Nephron progenitor cell (in vitro differentiated cells): ENCODE measurements at regions not wholly inside any gene's neighbourhood (a gene's known extent, or its start where the extent isn't known, plus 50 kb on each side); places are given as distances from the start of the nearest gene placed in this dataset.

Experiments
- DNase-seq: peaks from one replicate; pipeline ENCODE4 v3.0.0; 2021
- H3K27ac Mint-ChIP-seq: 2 replicates; pipeline ENCODE4 v1.8.0; 2021; ENCODE audit warnings: mild to moderate bottlenecking, moderate library complexity, mixed read lengths
- H3K27me3 Mint-ChIP-seq: 2 replicates; pipeline ENCODE4 v1.8.0; 2021; ENCODE audit warnings: mild to moderate bottlenecking, low read depth, mixed read lengths; ENCODE audit not compliant: poor library complexity
- H3K36me3 Mint-ChIP-seq: 2 replicates; pipeline ENCODE4 v1.8.0; 2021; ENCODE audit warnings: low read depth, mixed read lengths
- H3K4me1 Mint-ChIP-seq: 2 replicates; pipeline ENCODE4 v1.8.0; 2021; ENCODE audit warnings: mixed read lengths
- H3K4me3 Mint-ChIP-seq: 2 replicates; pipeline ENCODE4 v1.8.0; 2021; ENCODE audit warnings: mild to moderate bottlenecking, moderate library complexity, mixed read lengths
- H3K9me3 Mint-ChIP-seq: 2 replicates; pipeline ENCODE4 v1.8.0; 2021; ENCODE audit warnings: mild to moderate bottlenecking, moderate library complexity, mixed read lengths
- TF ChIP-seq, protein P1 (sequence below): fragments of 200-600 bp; sonication (generic); IDR thresholded peaks from 2 replicates; pipeline ENCODE4 v1.5.0; 2021; ENCODE audit warnings: antibody characterized with exemption

DNA sequence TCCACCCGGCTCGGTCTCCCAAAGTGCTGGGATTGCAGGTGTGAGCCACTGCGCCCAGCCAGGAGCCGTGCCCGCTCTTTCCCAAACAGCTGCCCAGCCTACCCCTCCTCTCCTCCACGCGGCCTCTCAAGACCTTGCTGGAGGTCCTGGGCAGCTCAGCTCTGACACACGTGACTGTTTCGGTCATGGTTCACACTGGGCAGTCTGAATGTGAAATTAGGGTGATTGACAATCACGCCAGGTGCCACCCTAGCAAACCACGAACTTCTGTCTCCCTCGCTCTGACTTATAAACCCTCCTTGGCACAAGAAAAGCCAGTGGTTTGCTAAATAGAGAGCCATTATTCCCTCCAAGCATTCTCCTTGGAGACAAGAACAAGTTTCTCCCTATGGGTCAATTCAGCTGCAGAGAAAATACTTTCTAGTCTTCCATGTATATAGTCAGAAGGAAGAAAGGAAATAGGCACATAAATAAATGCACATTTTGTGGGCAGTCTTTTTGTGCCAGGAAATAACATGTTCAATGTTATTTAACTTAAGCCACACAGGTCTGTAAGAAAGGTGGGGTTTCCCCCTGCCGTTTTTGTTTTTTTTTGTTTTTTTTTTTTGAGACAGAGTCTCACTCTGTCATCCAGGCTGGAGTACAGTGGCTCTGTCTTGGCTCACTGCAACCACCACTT, 121.9 kb upstream of the MEF2A start:
- DNase-seq, result no peak
- no peak overlapping the region for H3K27ac Mint-ChIP-seq
- TF ChIP-seq, protein P1, sequence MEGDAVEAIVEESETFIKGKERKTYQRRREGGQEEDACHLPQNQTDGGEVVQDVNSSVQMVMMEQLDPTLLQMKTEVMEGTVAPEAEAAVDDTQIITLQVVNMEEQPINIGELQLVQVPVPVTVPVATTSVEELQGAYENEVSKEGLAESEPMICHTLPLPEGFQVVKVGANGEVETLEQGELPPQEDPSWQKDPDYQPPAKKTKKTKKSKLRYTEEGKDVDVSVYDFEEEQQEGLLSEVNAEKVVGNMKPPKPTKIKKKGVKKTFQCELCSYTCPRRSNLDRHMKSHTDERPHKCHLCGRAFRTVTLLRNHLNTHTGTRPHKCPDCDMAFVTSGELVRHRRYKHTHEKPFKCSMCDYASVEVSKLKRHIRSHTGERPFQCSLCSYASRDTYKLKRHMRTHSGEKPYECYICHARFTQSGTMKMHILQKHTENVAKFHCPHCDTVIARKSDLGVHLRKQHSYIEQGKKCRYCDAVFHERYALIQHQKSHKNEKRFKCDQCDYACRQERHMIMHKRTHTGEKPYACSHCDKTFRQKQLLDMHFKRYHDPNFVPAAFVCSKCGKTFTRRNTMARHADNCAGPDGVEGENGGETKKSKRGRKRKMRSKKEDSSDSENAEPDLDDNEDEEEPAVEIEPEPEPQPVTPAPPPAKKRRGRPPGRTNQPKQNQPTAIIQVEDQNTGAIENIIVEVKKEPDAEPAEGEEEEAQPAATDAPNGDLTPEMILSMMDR, result no peak
- no peak overlapping the region for H3K4me3 Mint-ChIP-seq
- no peaks in the 10 kb centered on the region for H3K36me3 Mint-ChIP-seq
- no peaks in the 10 kb centered on the region for H3K9me3 Mint-ChIP-seq
- no peaks in the 10 kb centered on the region for H3K27me3 Mint-ChIP-seq
- H3K4me1 Mint-ChIP-seq, result peaks cover 27% of the 10 kb centered on the region

DNA sequence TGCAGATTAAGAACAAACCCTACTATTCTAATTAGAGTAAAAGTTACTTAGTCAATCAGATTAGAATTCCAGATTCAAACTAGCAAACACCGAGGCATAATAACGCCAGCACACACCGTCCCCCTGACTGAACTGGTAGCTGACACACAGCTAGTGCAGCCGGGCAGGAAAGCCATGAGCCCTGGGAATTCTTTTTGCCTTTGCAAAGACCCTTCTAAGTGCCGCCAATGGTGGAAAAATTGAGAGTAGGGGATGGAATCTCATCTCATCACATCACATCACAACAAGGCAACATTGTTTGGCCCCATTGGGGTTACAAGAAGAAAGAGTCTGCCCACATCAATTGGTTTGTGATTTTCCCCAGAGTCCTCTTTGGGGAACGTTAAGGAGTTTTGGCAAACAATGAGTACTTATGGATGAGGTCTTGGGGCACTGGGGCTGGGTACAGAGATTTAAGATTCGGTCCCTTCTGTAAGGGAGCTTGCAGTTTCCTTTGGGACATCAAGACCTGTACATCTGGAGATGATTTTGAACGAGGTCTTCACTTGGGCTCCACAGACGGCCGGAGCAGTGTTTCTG, 120.4 kb upstream of the MEF2A start:
- TF ChIP-seq, protein P1, result no peak
- H3K27me3 Mint-ChIP-seq, result peaks cover 3% of the 10 kb centered on the region
- no peak for DNase-seq
- peaks cover 19% of the 10 kb centered on the region for H3K4me1 Mint-ChIP-seq
- H3K9me3 Mint-ChIP-seq, result no peaks in the 10 kb centered on the region
- H3K36me3 Mint-ChIP-seq, result no peaks in the 10 kb centered on the region
- no peak overlapping the region for H3K4me3 Mint-ChIP-seq
- no peak overlapping the region for H3K27ac Mint-ChIP-seq

DNA sequence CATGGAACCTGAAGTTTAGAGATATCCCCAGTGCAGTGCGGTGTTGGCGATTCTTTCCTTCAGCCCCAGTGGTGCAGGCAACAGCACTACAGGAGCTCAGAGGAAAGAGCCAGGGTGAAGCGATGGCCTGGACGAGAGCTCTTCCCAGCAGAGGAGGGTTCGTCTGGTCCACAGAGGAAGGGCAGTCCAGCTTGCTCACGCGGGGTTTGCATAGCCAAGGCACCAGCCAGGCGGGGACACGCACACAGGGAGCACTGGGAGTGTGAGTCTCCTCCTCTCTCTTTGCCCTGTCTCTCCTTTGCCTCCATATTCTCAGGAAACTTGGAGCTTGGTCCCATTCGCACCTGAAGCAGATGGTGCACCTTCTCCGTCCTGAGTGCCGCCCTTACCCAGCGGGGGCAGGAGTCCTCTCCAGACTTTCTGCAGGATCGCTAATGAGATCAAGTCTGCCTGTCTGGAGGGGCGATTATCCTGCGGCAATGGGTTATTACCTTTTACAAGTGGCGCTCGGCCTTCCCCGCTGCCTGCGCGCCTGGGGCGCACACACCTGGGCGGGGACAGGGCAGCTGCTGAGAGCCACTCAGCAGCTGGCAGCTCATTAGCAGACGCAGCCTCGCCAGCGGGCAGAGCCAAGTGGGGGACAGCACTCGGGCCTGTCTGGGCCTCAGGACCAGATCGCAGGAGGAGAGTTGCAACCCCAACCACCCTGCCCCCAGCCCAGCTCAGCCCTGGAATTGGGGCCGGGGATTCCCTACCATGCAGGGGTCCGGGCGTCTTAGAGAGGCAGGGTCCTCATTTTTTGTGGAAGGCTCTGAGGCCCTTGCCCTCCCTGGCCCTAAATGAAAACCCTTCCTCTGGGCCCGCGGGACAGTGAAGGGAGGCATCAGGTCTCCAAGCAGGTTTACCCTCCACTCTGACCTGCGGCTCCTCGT, 119.0 kb upstream of the MEF2A start:
- H3K4me3 Mint-ChIP-seq, result no peak overlapping the region
- no peaks in the 10 kb centered on the region for H3K9me3 Mint-ChIP-seq
- DNase-seq, result no peak
- H3K27me3 Mint-ChIP-seq, result peaks cover 3% of the 10 kb centered on the region
- TF ChIP-seq, protein P1, result no peak
- H3K36me3 Mint-ChIP-seq, result no peaks in the 10 kb centered on the region
- peaks cover 24% of the 10 kb centered on the region for H3K4me1 Mint-ChIP-seq
- H3K27ac Mint-ChIP-seq, result no peak overlapping the region

DNA sequence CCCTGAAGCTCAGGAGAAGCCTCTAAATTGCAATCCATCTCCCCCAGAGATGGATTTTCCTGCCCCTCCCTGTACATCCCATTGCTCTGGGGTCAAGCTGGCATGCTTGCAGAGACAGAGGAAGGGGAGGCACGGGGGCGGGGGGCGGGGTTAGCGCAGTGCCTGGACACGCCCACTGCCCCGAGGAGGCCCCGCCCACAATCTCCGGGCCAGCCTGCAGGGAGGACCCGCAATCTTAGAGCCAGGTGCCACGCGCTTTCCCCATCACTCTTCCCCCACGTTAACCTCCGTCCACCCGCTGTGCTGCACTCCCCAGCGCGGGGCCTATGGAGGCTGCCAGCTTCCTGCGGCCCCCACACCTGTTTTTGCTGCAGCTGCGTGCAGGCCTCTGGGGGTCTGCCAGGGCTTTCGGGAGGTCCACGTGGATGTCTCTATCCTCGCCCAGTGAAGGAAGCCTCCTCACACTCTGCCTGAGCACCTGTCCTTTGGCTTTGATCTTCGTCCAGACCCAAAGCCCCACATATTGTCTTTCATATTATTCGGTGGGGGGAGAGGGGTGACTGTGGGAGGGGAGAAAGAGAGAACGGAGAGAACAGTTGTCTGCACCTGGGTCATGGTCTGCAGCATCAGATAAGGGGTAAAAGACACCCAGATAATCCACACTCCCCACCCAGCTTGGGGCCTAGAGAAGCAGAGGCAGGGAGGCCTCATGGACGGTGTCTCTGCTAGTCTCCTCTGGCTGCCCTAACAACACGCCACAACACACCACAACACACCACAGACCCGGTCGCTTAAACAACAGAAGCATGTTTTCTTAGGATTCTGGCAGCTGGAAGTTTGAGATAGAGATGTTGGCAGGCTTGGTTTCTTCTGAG, 118.0 kb upstream of the MEF2A start:
- no peaks in the 10 kb centered on the region for H3K36me3 Mint-ChIP-seq
- no peak overlapping the region for H3K4me3 Mint-ChIP-seq
- TF ChIP-seq, protein P1, result no peak
- peak; percentile 61 for DNase-seq
- no peaks in the 10 kb centered on the region for H3K9me3 Mint-ChIP-seq
- H3K27ac Mint-ChIP-seq, result peak overlapping the region; percentile 50
- H3K4me1 Mint-ChIP-seq, result peaks cover 24% of the 10 kb centered on the region
- H3K27me3 Mint-ChIP-seq, result peaks cover 3% of the 10 kb centered on the region

DNA sequence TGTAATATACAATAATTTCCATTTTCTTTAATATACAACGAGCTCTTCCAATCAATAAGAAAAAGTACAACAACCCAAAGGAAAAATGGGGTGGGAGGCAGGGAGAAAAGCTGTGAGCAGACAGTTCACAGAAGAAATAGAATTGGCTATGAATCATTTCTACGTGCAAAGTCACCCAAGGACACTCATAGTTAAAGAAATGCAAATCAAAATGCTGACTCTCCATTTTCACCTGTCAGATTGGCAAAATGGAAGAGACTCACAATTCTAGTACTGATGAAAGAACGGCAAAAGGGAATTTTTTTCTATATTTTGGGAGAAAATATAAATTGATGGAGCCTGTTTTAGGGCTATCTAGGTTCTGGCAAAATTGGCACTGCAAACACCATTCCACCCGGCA, 116.3 kb upstream of the MEF2A start:
- Mint-ChIP-seq H3K9me3 (no peaks in the 10 kb centered on the region), H3K27me3 (peaks cover 3% of the 10 kb centered on the region), H3K4me1 (peaks cover 30% of the 10 kb centered on the region), H3K36me3 (no peaks in the 10 kb centered on the region), H3K27ac (no peak overlapping the region), H3K4me3 (no peak overlapping the region)
- DNase-seq, result no peak
- TF ChIP-seq, protein P1, result no peak
